Activated naive CD4-positive, alpha-beta T cell treated with anti-CD3 and anti-CD28 coated beads, Interleukin-2, amount 50 U/mL, for 72 hours (primary cell): ENCODE measurements at regions not wholly inside any gene's neighbourhood (a gene's known extent, or its start where the extent isn't known, plus 50 kb on each side); places are given as distances from the start of the nearest gene placed in this dataset.
A peak's percentile ranks its signal among the peaks of the same experiment; 100 is the strongest.
"Not testable (repeated sequence)": the region's sequence is repeated elsewhere in the genome, so short reads cannot be mapped to it uniquely, and the experiment has no call there.

Experiments used
- ATAC-seq, 2 donors: fragments of 150-1000 bp; cut with Tn5 transposase; 2 replicates each; pipeline ENCODE4 v1.10.0; 2021; ENCODE audit warnings: mild to moderate bottlenecking in 2 of 2, moderate library complexity in 2 of 2
- DNase-seq, 2 donors: peaks; one replicate each; pipeline ENCODE4 v3.0.0; 2021 to 2022; ENCODE audit warnings: low spot score in 2 of 2
- H3K27ac Mint-ChIP-seq, 2 donors: one replicate each; pipeline ENCODE4 v1.8.0; 2022; ENCODE audit warnings: mild to moderate bottlenecking in 2 of 2, mixed read lengths in 2 of 2
- H3K36me3 Mint-ChIP-seq, 2 donors: one replicate each; pipeline ENCODE4 v1.8.0; 2022; ENCODE audit warnings: mixed read lengths in 2 of 2
- H3K9me3 Mint-ChIP-seq, 2 donors: one replicate each; pipeline ENCODE4 v1.8.0; 2022; ENCODE audit warnings: mixed read lengths in 2 of 2

DNA sequence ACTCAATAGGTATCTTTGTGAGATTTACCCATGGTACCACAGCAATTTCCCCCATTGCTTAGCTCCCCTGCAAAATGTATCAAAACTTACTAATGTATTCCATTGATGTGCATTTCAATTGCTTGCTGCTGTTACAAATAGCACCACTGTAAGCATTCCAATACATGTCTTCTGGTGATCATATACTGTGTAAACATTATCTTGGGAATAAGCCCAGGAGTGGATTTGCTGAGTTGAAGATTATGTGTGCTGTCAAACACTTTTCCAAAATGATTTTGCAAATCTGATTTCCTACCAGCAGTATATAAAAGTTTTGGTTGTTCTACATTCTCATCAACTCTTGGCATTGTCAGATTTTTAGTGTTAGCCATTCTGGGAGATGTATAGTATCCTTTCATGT, 141.0 kb upstream of the KCTD3 start:
- DNase-seq (no peak), ATAC-seq (no peak)
- Mint-ChIP-seq H3K27ac (no peak overlapping the region), H3K9me3 (peaks cover 9 to 25% of the 10 kb centered on the region in 2 donors), H3K36me3 (peaks cover 0 to 6% of the 10 kb centered on the region in 2 donors)

DNA sequence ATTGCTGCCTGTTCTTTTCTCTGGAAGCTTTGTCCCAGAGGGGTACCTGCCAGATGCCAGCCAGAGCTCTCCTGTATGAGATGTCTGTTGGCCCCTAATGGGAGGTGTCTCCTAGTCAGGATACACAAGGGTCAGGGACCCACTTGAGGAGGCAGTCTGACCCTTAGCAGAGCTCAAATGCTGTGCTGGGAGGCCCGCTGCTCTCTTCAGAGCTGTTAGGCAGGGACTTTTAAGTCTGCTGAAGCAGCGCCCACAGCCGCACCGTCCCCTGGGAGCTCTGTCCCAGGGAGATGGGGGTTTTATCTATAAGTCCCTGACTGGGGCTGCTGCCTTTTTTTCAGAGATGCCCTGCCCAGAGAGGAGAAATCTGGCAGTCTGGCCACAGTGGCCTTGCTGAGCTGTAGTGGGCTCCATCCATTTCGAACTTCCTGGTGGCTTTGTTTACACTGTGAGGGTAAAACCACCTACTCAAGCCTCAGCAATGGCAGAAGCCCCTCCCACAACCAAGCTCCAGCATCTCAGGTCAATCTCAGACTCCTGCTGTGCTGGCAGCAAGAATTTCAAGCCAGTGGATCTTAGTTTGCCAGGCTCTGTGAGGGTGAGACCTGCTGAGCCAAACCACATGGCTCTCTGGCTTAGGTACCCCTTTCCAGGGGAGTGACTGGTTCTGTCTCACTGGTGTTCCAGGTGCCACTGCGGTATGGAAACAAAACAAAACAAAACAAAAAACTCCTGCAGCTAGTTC, 134.4 kb upstream of the KCTD3 start:
- ATAC-seq, H3K27ac Mint-ChIP-seq, DNase-seq: not testable (repeated sequence)
- Mint-ChIP-seq H3K36me3 (peaks cover 0 to 11% of the 10 kb centered on the region in 2 donors), H3K9me3 (peaks cover 9 to 26% of the 10 kb centered on the region in 2 donors)

DNA sequence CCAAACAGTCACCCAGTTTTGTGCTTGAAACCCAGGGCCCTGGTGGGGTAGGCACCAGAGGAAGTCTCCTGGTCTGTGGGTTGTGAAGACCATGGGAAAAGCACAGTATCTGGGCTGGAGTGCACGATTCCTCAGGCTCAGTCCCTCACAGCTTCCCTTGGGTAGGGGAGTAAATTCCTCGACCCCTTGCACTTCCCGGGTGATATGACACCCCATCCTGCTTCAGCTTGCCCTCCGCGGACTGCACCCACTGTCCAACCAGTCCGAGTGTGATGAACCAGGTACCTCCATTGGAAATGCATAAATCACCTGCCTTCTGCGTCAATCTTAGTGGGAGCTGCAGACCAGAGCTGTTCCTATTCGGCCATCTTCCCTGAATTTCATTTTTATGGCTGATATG, 133.9 kb upstream of the KCTD3 start:
- DNase-seq (no peak), ATAC-seq (no peak)
- Mint-ChIP-seq H3K36me3 (peaks cover 0 to 11% of the 10 kb centered on the region in 2 donors), H3K9me3 (peaks cover 9 to 22% of the 10 kb centered on the region in 2 donors), H3K27ac (no peak overlapping the region)

DNA sequence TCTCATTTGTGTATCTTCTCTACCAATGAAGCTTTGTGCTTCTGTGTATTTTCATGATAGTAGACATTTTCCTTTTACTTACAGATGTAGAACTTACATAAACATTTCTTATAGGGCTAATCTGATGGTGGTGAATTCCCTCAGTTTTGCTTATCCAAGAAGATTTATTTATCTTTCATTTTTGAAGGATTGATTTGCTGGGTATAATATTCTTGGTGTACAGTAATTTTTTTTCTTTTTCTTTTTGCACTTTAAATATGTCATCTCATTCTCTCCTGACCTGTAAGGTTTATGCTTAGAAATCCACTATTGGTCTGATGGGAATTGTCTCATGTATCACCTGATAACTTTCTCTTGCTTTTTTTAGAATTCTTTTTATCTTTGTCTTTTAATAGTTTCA, 127.6 kb upstream of the KCTD3 start:
- Mint-ChIP-seq H3K9me3 (peaks cover 26% of the 10 kb centered on the region in 2 donors), H3K36me3 (peaks cover 0 to 5% of the 10 kb centered on the region in 2 donors)

DNA sequence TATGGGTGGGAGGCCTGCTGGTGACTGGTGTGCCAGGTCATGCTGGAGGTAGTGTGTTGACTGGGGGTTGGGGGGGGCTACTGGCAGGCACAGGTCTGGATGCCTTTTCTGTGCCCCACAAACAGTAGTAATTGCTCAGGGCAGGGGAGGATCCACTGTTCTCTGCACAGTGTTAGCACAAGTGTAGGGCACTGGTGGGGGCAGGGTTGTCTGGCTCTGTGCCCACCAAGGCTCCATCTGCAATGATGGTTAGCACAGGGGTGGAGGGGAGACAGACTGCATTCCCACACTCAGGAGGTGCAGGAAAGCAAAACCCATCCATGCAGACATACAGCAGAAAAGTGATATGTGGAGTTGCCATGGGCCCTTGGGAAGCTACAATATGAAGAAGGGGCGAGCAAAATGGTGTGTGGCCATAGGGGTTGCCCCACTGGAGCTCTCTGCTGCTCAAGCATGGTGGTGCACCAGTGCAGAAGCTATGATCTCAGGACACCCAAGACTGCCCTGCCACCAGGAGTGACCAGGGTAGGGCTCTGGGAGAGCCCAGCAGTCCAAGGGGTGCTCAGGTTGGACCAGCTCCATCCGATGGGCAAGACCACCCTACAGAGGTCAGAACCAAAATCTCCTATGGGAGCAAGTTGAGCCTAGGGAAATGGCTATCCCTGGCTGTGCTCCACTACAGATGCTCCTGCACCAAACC, 122.2 kb upstream of the KCTD3 start:
- H3K36me3 Mint-ChIP-seq = peaks cover 0 to 5% of the 10 kb centered on the region in 2 donors
- no peak overlapping the region for H3K27ac Mint-ChIP-seq
- no peak for DNase-seq
- H3K9me3 Mint-ChIP-seq = peaks cover 14 to 20% of the 10 kb centered on the region in 2 donors
- peak in 1 of 2 donors; percentile 13 for ATAC-seq

More for the DNA sequence above, 127.6 kb upstream of the KCTD3 start:
- ATAC-seq = no peak
- H3K27ac Mint-ChIP-seq = no peak overlapping the region
- no peak for DNase-seq

DNA sequence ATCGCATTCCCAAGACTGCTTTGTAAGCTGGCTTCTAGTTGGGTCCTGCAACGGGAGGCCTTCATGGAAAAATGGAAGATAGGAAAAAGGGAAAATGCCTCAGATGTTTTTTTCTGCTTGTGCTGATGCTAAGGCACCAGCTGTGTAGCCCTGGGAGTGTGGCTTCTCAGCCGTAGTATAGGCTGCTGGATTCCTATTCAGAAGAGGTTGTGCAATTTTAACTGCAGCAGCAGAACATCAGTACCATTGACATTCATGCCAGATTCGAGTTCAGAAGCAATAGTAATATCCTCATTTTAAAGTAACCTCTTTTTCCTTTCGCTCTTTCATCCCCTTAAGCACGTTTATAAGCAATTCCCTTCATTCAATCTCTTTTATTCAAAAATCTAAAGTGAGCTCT, 119.1 kb upstream of the KCTD3 start:
- not testable (repeated sequence) for H3K27ac Mint-ChIP-seq, H3K36me3 Mint-ChIP-seq, ATAC-seq, DNase-seq
- H3K9me3 Mint-ChIP-seq = peaks cover 13 to 15% of the 10 kb centered on the region in 2 donors

DNA sequence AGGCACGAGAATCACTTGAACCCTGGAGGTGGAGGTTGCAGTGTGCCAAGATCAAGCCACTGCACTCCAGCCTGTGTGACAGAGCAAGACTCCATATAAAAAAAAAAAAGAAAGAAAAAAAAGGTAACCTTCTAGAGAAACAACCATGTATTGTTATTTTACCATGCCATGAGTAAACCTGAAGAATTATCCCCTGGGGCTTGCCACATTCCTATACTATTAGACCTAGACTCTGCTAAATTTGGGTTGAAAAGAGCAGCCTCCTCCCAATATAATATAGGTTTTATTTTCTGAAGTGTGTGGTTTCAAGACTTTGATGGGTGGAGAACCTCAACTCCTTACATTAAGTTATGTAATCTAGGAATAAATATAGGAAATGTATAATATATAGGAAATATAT, 118.0 kb upstream of the KCTD3 start:
- H3K27ac Mint-ChIP-seq = not testable (repeated sequence)

DNA sequence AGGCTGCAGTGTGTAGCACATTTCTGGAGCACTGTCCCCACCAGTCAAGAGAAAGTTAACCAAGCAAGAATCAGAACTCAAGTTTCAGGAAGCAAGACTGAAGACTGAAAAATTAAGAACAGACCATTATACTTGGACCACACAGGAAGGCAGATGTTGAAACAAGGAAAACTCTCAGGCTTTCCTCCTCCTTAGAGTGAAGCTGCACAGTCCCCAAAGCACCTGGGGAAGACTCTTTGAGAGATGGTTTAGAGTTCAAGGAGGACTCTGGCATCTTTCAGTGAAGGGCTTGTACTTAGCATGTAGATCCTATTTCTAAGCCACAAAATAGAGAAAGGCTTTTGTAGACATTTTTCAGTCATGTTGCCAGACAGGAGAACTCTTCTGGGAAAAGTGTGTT, 113.7 kb upstream of the KCTD3 start:
- Mint-ChIP-seq H3K36me3 (no peaks in the 10 kb centered on the region), H3K9me3 (peaks cover 0 to 4% of the 10 kb centered on the region in 2 donors), H3K27ac (no peak overlapping the region)
- ATAC-seq (no peak), DNase-seq (no peak)

More for the DNA sequence above, 118.0 kb upstream of the KCTD3 start:
- not testable (repeated sequence) for DNase-seq, H3K36me3 Mint-ChIP-seq, H3K9me3 Mint-ChIP-seq, ATAC-seq

DNA sequence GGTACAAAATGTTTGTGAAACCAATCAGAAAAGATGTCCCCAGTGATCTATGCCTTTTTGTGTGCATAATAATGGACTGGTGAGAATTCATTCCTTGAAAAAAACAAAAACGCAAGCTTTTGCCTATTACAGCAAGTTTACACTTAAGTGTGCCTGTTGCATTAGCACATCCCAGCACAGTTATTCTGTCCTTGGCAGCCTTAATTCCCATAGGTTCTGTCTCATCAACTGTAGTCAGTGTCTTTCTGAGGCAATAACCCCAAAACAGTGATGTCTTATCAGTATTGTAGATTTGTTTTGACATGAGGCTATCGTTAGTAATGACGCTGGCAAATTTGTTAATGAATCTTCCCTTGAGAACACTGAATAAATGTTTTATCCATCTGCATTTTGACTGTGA, 109.9 kb upstream of the KCTD3 start:
- Mint-ChIP-seq H3K9me3 (peaks cover 0 to 4% of the 10 kb centered on the region in 2 donors), H3K27ac (no peak overlapping the region), H3K36me3 (no peaks in the 10 kb centered on the region)
- no peak for ATAC-seq
- no peak for DNase-seq

DNA sequence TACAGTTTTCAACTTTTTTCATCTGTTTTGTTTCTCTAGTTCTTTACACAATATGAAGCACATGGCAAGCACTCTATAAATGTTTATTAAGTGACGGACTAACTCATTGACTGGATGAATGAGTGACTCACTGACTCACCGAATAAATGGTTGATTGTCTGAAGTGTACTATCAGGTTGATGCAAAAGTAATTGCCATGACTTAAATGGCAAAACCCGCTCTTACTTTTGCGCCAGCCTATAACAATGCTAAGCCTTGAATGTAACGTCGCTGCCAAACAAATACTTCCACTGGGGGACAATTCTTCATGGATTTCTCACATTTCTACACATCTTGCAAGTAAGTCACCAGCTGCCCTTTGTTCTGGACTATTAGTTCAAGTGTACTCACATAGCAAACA, 109.0 kb upstream of the KCTD3 start:
- DNase-seq (no peak), ATAC-seq (no peak)

DNA sequence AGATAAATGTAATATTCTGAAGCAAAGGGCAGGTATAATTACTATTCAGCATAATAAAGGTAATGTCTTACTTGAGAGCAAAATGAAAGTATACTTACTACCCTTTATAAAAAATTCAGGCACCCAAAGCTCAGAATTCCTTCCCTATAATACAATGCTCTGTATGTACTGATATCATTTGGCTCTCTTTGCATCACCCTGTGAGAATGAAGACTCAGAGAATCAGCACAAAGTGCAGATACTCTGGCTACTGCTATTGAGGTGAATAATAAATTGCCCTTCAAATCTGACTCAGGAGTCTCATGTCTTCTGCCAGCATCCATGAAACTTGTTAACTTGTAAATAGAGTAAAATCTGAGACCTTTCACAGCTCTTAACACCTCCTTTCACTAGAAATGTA, 108.5 kb upstream of the KCTD3 start:
- ATAC-seq = no peak
- Mint-ChIP-seq H3K27ac (no peak overlapping the region), H3K9me3 (no peaks in the 10 kb centered on the region), H3K36me3 (no peaks in the 10 kb centered on the region)
- DNase-seq = no peak

More for the DNA sequence above, 109.0 kb upstream of the KCTD3 start:
- Mint-ChIP-seq H3K36me3 (no peaks in the 10 kb centered on the region), H3K9me3 (no peaks in the 10 kb centered on the region), H3K27ac (no peak overlapping the region)

DNA sequence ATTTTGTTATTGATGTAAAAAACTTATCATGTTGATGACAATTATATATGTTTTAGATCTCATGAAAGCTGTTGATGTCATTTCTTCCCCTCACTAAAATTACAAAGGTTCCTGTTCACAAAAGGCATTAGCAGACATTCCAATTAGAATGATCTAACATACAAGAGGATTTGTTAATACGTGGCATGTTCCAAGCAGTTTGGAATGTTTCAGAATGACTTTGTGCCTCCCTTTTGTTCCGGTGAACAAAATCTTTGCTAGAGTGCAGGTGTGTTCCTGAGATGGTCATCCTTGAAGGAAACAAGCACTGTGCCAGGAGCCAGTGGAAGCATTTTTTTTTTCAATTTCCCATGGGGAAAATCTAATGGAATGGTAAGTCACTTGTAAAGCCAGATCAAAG, 108.0 kb upstream of the KCTD3 start:
- no peak for DNase-seq
- Mint-ChIP-seq H3K36me3 (no peaks in the 10 kb centered on the region), H3K27ac (no peak overlapping the region), H3K9me3 (no peaks in the 10 kb centered on the region)
- ATAC-seq = no peak

DNA sequence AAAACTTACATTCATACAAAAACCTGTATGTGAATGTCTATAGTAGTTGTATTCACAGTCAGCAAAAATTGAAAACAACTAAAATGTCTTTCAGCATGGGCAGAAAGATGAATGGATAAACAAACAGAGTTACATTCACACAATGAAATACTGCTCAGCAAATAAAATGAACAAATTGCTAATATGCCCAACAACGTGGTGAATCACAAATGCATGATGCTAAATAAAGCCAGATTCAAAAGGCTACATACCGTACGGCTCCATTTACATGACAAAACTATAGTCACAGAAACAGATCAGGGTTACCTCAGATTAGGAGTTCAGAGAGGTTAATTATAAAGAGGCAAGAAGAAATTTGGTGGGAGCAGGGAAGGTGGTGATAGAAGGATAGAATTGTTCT, 100.7 kb upstream of the KCTD3 start:
- no peak overlapping the region for H3K27ac Mint-ChIP-seq
- H3K36me3 Mint-ChIP-seq = no peaks in the 10 kb centered on the region
- H3K9me3 Mint-ChIP-seq = no peaks in the 10 kb centered on the region
- no peak for DNase-seq
- ATAC-seq = no peak

DNA sequence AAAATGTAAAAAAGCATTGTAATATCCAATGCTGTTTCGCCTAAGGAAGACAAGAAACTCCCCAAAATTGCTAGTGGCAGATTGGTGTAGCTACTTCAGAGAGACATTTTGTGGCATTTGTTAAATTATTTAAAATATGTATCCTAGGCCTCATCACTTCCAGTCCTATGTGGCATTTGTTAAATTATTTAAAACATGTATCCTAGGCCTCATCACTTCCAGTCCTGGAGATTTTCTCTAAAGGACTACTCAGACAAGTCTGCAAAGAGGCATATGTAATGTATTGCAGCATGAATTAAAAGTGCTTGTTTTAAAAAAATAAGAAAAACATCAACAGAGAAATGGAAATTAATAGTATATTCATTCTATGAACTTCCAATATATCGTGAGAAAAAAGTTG, 95.6 kb upstream of the KCTD3 start:
- H3K36me3 Mint-ChIP-seq = no peaks in the 10 kb centered on the region
- ATAC-seq (no peak), DNase-seq (no peak)
- no peak overlapping the region for H3K27ac Mint-ChIP-seq
- peaks cover 3 to 5% of the 10 kb centered on the region in 2 donors for H3K9me3 Mint-ChIP-seq

DNA sequence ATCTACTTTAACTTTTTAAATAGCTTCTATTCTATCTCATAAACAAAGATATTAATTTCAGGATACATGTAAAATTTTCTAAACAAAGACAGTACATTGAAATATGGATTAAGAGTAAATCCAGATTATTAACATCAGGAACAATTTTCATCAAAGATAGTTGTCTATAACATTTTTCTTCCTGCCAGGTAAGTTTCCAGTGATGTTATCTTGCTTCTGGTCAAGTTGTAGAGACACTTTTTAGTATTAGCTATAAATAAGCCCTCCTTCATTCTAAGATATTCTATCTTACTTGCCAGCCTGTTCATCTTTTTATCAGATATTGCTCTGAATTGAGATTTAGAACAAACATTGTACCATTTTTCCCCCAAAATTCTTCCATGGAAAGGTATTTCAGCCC, 94.4 kb upstream of the KCTD3 start:
- Mint-ChIP-seq H3K27ac (no peak overlapping the region), H3K36me3 (no peaks in the 10 kb centered on the region), H3K9me3 (peaks cover 3 to 7% of the 10 kb centered on the region in 2 donors)
- no peak for DNase-seq
- ATAC-seq = no peak

DNA sequence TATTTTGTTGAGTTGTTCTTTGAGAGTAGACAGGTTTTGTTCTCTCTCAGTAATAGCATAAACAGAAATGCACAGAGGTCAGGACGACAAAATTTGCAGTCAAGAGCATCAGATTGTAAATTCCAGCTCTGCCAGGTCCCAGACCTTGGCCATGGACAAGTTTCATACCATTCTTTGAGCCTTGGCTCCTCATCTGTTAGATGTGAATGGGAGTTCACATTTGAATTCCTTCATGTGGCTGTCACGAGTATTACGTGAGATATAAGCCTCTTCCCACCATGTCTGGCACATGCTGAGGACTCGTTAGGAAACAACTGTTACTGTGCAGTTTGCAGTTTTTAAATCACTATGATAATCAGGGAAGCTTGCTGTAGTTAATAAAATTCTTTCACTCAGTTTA, 93.2 kb upstream of the KCTD3 start:
- H3K27ac Mint-ChIP-seq = no peak overlapping the region
- no peak for DNase-seq
- peaks cover 0 to 7% of the 10 kb centered on the region in 2 donors for H3K36me3 Mint-ChIP-seq
- ATAC-seq = no peak
- H3K9me3 Mint-ChIP-seq = peaks cover 10 to 15% of the 10 kb centered on the region in 2 donors

DNA sequence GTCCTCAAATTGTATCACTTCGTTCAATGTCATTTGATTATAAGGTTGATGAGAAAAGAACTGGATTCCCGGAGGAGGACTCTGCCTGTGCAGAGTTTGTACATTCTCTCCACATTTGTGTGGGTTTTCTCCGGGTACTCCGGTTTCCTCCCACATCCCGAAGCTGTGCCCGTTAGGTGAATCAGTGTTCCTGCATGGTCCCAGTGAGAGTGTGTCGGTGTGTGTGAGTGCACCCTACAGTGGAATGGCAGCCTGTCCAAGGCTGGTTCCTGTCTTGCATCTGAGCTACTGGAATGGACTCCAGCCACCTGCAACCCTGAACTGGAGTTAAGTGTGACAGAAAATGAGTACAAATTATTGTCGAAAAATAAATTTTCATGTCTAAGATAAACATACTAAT, 92.2 kb upstream of the KCTD3 start:
- DNase-seq (no peak), ATAC-seq (no peak)
- H3K27ac Mint-ChIP-seq = no peak overlapping the region
- peaks cover 10 to 15% of the 10 kb centered on the region in 2 donors for H3K9me3 Mint-ChIP-seq
- peaks cover 0 to 7% of the 10 kb centered on the region in 2 donors for H3K36me3 Mint-ChIP-seq
